ENCODE measurements at regions not wholly inside any gene's neighbourhood (a gene's known extent, or its start where the extent isn't known, plus 50 kb on each side); places are given as distances from the start of the nearest gene placed in this dataset.

DNA sequence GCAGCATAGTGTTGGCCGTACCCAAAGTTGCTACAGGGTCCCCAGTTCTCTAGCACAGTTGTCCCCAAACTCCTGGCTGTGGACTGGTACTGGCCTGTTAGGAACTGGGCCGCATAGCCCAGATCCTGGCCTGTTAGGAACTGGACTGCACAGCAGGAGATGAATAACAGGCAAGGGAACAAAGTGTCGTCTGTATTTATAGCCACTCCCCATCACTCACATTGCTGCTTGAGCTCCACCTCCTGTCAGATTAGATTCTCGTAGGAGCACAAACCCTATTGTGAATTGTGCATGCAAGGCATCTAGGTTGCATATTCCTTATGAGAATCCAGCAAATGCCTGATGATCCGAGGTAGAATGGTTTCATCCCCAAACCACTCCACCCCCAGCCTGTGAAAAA is 604.0 kb upstream of the LMCD1 start:
- FAIRE-seq (no peak), DNase-seq (ENCODE audit: low read depth, low spot score) (no peak)

DNA sequence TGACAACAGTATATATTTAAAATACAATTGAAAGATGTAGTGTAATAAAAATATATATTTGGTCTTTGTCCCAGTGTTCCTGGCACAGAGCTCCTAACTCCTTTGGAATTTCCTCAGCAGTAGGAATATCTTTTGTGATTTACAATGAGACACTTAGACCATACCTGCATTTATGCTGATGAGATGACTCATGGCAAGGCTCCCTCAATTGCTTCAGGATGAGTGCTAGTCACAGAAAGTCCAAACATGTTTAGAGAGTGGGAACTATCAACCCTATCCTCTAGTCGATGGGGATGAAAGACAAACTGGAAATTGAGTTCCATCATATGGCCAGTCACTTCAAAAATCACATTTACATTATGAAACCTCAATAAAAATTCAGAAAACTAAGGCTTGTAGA is 588.3 kb upstream of the LMCD1 start:
- BruUV-seq (replicated peaks): no TSS peak
- Histone ChIP-seq H3K27ac (ENCODE audit: insufficient read depth, low read depth, low read length) (no peak overlapping the region), H3K4me2 (ENCODE audit: insufficient read depth, low read length) (no peak overlapping the region), H3K9me3 (replicated peaks; ENCODE audit: control insufficient read depth, insufficient read depth, low read length) (no peaks in the 10 kb centered on the region), H3K79me2 (ENCODE audit: control insufficient read depth, insufficient read depth, low read length) (no peaks in the 10 kb centered on the region), H3K4me1 (ENCODE audit: control insufficient read depth, extremely low read depth, insufficient read depth, low read length) (no peaks in the 10 kb centered on the region), H3K9me1 (replicated peaks; ENCODE audit: control insufficient read depth, extremely low read depth, insufficient read depth, low read length) (no peaks in the 10 kb centered on the region), H3K9ac (replicated peaks; ENCODE audit: extremely low read depth, insufficient read depth, low read length) (no peak overlapping the region), H4K20me1 (replicated peaks; ENCODE audit: control insufficient read depth, extremely low read depth, insufficient read depth, low read length) (no peaks in the 10 kb centered on the region), H2AFZ (ENCODE audit: low read depth, low read length) (no peak overlapping the region), H3K4me3 (replicated peaks in 1 of 3; ENCODE audit: insufficient read depth in 1 of 3, low read depth in 1 of 3, low read length in 3 of 3) (no peak overlapping the region), H3K27me3 (ENCODE audit: control insufficient read depth in 2 of 2, insufficient read depth in 2 of 2, low read length in 2 of 2) (no peaks in the 10 kb centered on the region), H3K36me3 (ENCODE audit: control insufficient read depth in 2 of 2, extremely low read depth in 1 of 2, insufficient read depth in 2 of 2, low read length in 2 of 2) (no peaks in the 10 kb centered on the region)
- intact Hi-C loops (cut with micrococcal nuclease) (no loop called here), dilution Hi-C loops (cut with MboI; ENCODE audit: extremely low pct_ligation_motif_present, low sequenced_read_pairs) (no loop called here)
- DNase-seq (ENCODE audit: low read depth, low spot score): no peak
- POLR2A ChIA-PET: no interaction called here
- CTCF ChIA-PET: no interaction called here
- TF ChIP-seq, protein P1, sequence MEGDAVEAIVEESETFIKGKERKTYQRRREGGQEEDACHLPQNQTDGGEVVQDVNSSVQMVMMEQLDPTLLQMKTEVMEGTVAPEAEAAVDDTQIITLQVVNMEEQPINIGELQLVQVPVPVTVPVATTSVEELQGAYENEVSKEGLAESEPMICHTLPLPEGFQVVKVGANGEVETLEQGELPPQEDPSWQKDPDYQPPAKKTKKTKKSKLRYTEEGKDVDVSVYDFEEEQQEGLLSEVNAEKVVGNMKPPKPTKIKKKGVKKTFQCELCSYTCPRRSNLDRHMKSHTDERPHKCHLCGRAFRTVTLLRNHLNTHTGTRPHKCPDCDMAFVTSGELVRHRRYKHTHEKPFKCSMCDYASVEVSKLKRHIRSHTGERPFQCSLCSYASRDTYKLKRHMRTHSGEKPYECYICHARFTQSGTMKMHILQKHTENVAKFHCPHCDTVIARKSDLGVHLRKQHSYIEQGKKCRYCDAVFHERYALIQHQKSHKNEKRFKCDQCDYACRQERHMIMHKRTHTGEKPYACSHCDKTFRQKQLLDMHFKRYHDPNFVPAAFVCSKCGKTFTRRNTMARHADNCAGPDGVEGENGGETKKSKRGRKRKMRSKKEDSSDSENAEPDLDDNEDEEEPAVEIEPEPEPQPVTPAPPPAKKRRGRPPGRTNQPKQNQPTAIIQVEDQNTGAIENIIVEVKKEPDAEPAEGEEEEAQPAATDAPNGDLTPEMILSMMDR (IDR thresholded peaks at IDR 0.05; ENCODE audit: extremely low read depth in 1 of 2, insufficient read depth in 1 of 2, low read depth in 1 of 2, low read length in 2 of 2): no peak
- TF ChIP-seq GATA2 (IDR thresholded peaks at IDR 0.05; ENCODE audit: insufficient read depth, insufficient read length, low read depth, low read length) (no peak), POLR2A (IDR thresholded peaks at IDR 0.05; ENCODE audit: low read depth, low read length) (no peak), FOS (IDR thresholded peaks at IDR 0.05; ENCODE audit: borderline replicate concordance, insufficient read depth, low read length) (no peak), POLR2AphosphoS5 (IDR thresholded peaks at IDR 0.05; ENCODE audit: insufficient read depth, low read depth, low read length) (no peak), EZH2 (IDR thresholded peaks at IDR 0.05; ENCODE audit: borderline replicate concordance, low read depth, low read length, severe bottlenecking) (no peak), JUN (IDR thresholded peaks at IDR 0.05; ENCODE audit: borderline replicate concordance, insufficient read depth, insufficient read length, low read depth) (no peak), MYC (IDR thresholded peaks at IDR 0.05; ENCODE audit: low read depth, low read length) (no peak)
- TF ChIP-seq, protein P2, sequence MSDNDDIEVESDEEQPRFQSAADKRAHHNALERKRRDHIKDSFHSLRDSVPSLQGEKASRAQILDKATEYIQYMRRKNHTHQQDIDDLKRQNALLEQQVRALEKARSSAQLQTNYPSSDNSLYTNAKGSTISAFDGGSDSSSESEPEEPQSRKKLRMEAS (IDR thresholded peaks at IDR 0.05; ENCODE audit: insufficient read depth, insufficient read length): no peak
- FAIRE-seq: no peak

More for the DNA sequence above, 604.0 kb upstream of the LMCD1 start:
- H3K9me3 ChIP-seq (replicated peaks; ENCODE audit: control insufficient read depth, insufficient read depth, low read length): no peaks in the 10 kb centered on the region
- no peaks in the 10 kb centered on the region for H3K79me2 ChIP-seq (ENCODE audit: control insufficient read depth, insufficient read depth, low read length)
- no peaks in the 10 kb centered on the region for H3K9me1 ChIP-seq (replicated peaks; ENCODE audit: control insufficient read depth, extremely low read depth, insufficient read depth, low read length)
- H3K4me2 ChIP-seq (ENCODE audit: insufficient read depth, low read length): no peak overlapping the region
- H3K27me3 ChIP-seq (ENCODE audit: control insufficient read depth in 2 of 2, insufficient read depth in 2 of 2, low read length in 2 of 2): no peaks in the 10 kb centered on the region
- ChIA-PET POLR2A (no interaction called here), CTCF (no interaction called here)
- no peaks in the 10 kb centered on the region for H3K36me3 ChIP-seq (ENCODE audit: control insufficient read depth in 2 of 2, extremely low read depth in 1 of 2, insufficient read depth in 2 of 2, low read length in 2 of 2)
- H3K9ac ChIP-seq (replicated peaks; ENCODE audit: extremely low read depth, insufficient read depth, low read length): no peak overlapping the region
- no peak overlapping the region for H3K4me3 ChIP-seq (replicated peaks in 1 of 3; ENCODE audit: insufficient read depth in 1 of 3, low read depth in 1 of 3, low read length in 3 of 3)
- no peak overlapping the region for H3K27ac ChIP-seq (ENCODE audit: insufficient read depth, low read depth, low read length)
- dilution Hi-C loops (cut with MboI; ENCODE audit: extremely low pct_ligation_motif_present, low sequenced_read_pairs) (no loop called here), intact Hi-C loops (cut with micrococcal nuclease) (no loop called here)
- BruUV-seq (replicated peaks): no TSS peak
- no peaks in the 10 kb centered on the region for H4K20me1 ChIP-seq (replicated peaks; ENCODE audit: control insufficient read depth, extremely low read depth, insufficient read depth, low read length)
- TF ChIP-seq MYC (IDR thresholded peaks at IDR 0.05; ENCODE audit: low read depth, low read length) (no peak), FOS (IDR thresholded peaks at IDR 0.05; ENCODE audit: borderline replicate concordance, insufficient read depth, low read length) (no peak), POLR2AphosphoS5 (IDR thresholded peaks at IDR 0.05; ENCODE audit: insufficient read depth, low read depth, low read length) (no peak), EZH2 (IDR thresholded peaks at IDR 0.05; ENCODE audit: borderline replicate concordance, low read depth, low read length, severe bottlenecking) (no peak)
- TF ChIP-seq, protein P2 (IDR thresholded peaks at IDR 0.05; ENCODE audit: insufficient read depth, insufficient read length): no peak
- H2AFZ ChIP-seq (ENCODE audit: low read depth, low read length): no peak overlapping the region
- no peaks in the 10 kb centered on the region for H3K4me1 ChIP-seq (ENCODE audit: control insufficient read depth, extremely low read depth, insufficient read depth, low read length)

All from endothelial cell of umbilical vein (primary cell).